ENCODE measurements at regions not wholly inside any gene's neighbourhood (a gene's known extent, or its start where the extent isn't known, plus 50 kb on each side); places are given as distances from the start of the nearest gene placed in this dataset.
A peak's percentile ranks its signal among the peaks of the same experiment; 100 is the strongest.

- no peak for TF ChIP-seq CTCF (IDR thresholded peaks at IDR 0.05; ENCODE audit: poor library complexity, severe bottlenecking)
- Histone ChIP-seq H3K9me3 (ENCODE audit: severe bottlenecking) (no peaks in the 10 kb centered on the region), H3K4me3 (ENCODE audit: severe bottlenecking) (no peak overlapping the region), H3K27ac (ENCODE audit: poor library complexity, severe bottlenecking) (peak overlapping the region; percentile 4), H3K36me3 (ENCODE audit: low read depth) (no peaks in the 10 kb centered on the region), H3K4me1 (ENCODE audit: insufficient read depth, poor library complexity, severe bottlenecking) (peaks cover 15% of the 10 kb centered on the region), H3K27me3 (ENCODE audit: insufficient read depth, poor library complexity, severe bottlenecking) (no peaks in the 10 kb centered on the region)
- DNase-seq (ENCODE audit: low spot score): no peak
- peak; percentile 77 for ATAC-seq (ENCODE audit: low read depth)
Observed at GRCh38 chr19:28425046-28425931, 787.7 kb downstream of the UQCRFS1 start.

DNA sequence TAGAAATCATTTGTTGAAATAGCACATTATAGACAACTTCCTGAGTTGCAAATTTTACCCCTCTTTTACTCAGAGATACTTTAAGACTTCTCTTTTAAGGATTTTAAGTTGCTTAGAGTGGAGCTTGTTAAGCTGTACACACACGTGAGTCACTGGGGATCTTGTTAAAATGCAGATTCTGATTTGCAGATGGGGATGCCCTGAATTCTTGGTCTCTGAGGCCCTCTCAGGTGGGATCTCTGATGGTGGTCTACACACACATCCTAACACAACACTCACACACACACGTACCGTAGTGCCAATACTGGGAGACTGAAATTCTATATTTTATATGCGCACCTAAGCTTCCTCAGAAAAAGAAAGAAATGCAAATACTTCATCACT lies 788.3 kb downstream of the UQCRFS1 start:
- no peaks in the 10 kb centered on the region for H3K9me3 ChIP-seq (ENCODE audit: severe bottlenecking)
- H3K36me3 ChIP-seq (ENCODE audit: low read depth): no peaks in the 10 kb centered on the region
- ATAC-seq (ENCODE audit: low read depth) (no peak), DNase-seq (ENCODE audit: low spot score) (no peak)
- no peak for TF ChIP-seq CTCF (IDR thresholded peaks at IDR 0.05; ENCODE audit: poor library complexity, severe bottlenecking)
- peak overlapping the region; percentile 4 for H3K27ac ChIP-seq (ENCODE audit: poor library complexity, severe bottlenecking)
- peaks cover 15% of the 10 kb centered on the region for H3K4me1 ChIP-seq (ENCODE audit: insufficient read depth, poor library complexity, severe bottlenecking)
- H3K4me3 ChIP-seq (ENCODE audit: severe bottlenecking): no peak overlapping the region
- H3K27me3 ChIP-seq (ENCODE audit: insufficient read depth, poor library complexity, severe bottlenecking): no peaks in the 10 kb centered on the region

DNA sequence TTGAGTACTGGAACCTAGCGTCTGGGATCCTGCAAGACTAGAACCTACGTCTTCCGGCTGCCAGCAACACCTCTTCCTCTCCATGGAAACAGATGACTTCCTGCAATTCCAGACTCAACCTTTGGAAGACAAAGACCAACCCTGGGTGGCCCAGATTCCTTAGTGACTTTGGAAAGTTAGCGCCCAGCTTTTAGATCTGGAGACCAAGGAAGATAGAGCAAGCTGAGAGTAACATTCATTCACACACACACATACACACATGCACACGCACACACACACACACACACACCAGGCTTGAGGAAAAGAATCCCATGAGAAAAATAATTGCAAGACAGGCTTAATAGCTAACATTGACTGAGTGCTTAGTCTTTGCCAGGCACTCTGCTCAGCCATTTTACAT lies 788.9 kb downstream of the UQCRFS1 start:
- ATAC-seq (ENCODE audit: low read depth): no peak
- TF ChIP-seq CTCF (IDR thresholded peaks at IDR 0.05; ENCODE audit: poor library complexity, severe bottlenecking): no peak
- Histone ChIP-seq H3K27ac (ENCODE audit: poor library complexity, severe bottlenecking) (no peak overlapping the region), H3K27me3 (ENCODE audit: insufficient read depth, poor library complexity, severe bottlenecking) (no peaks in the 10 kb centered on the region), H3K36me3 (ENCODE audit: low read depth) (no peaks in the 10 kb centered on the region), H3K4me1 (ENCODE audit: insufficient read depth, poor library complexity, severe bottlenecking) (peaks cover 15% of the 10 kb centered on the region), H3K4me3 (ENCODE audit: severe bottlenecking) (no peak overlapping the region), H3K9me3 (ENCODE audit: severe bottlenecking) (no peaks in the 10 kb centered on the region)
- no peak for DNase-seq (ENCODE audit: low spot score)

DNA sequence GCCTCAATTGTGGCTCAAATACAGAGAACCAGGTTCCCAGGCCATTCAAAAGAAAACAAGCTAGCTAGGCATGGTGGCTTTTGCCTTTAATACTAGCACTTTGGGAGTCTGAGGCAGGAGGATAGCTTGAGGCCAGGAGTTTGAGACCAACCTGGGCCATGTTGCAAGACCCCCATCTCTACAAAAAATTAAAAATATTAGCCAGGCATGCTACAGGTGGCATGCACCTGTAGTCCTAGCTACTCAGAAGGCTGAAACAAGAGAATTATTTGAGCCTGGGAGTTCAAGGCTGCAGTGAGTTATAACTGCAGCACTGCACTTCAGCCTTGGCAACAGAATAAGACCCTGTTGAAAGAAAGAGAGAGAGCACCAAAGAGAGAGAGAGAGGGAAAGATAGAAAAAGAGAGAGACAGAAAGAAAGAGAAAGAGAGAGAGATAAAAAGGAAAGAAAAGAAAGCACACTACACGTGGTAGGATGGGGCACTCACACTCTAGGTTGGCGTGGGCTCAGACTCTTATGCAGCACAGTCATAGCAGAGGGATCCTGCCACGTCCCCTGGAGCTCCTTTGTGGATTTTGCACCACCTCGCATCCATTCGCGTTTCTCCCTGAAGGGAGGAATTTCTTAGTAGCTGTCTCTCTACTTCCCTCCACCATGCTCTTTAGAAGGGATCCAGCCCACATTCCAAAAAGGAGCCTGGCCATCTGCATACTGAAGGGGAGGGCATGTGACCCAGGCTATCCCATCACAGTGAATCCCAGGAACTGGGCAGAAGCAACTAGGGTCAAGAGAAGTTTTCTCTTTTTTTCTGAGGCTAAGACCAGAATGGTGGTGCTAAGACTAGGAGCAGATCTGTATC lies 789.9 kb downstream of the UQCRFS1 start:
- DNase-seq (ENCODE audit: low spot score) (no peak), ATAC-seq (ENCODE audit: low read depth) (no peak)
- H3K4me3 ChIP-seq (ENCODE audit: severe bottlenecking): no peak overlapping the region
- H3K27ac ChIP-seq (ENCODE audit: poor library complexity, severe bottlenecking): no peak overlapping the region
- H3K36me3 ChIP-seq (ENCODE audit: low read depth): no peaks in the 10 kb centered on the region
- H3K27me3 ChIP-seq (ENCODE audit: insufficient read depth, poor library complexity, severe bottlenecking): no peaks in the 10 kb centered on the region
- H3K9me3 ChIP-seq (ENCODE audit: severe bottlenecking): no peaks in the 10 kb centered on the region
- no peak for TF ChIP-seq CTCF (IDR thresholded peaks at IDR 0.05; ENCODE audit: poor library complexity, severe bottlenecking)
- peaks cover 15% of the 10 kb centered on the region for H3K4me1 ChIP-seq (ENCODE audit: insufficient read depth, poor library complexity, severe bottlenecking)
